GM19324 (cell line): ENCODE measurements at regions not wholly inside any gene's neighbourhood (a gene's known extent, or its start where the extent isn't known, plus 50 kb on each side); places are given as distances from the start of the nearest gene placed in this dataset.

Experiments used
- ATAC-seq: cut with Tn5 transposase; IDR thresholded peaks from one replicate; pipeline ENCODE4 v1.9.1; 2021; ENCODE audit warnings: mild to moderate bottlenecking, moderate library complexity; ENCODE audit not compliant: unreplicated experiment, low FRiP score

DNA sequence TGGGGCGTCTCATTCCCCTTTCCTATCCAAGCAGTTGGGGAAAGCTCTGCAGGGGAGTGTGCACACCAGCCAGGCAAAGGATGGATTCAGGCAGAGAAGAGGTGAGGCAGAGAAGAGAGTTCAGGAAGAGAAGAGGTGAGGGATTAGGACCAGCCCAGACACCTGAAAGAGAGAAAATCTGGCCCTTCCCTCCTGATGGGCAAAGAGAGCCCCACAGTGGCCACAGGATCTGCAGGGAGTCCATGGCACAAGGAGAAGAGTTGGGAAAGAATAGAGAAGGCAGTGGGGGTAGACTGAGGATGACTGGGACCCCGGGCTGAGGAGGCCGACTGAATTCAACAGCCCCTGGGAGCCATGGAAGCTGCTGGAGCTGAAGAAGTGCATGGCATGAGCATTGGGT lies 140.4 kb upstream of the ZMIZ1 start:
- ATAC-seq: no peak

DNA sequence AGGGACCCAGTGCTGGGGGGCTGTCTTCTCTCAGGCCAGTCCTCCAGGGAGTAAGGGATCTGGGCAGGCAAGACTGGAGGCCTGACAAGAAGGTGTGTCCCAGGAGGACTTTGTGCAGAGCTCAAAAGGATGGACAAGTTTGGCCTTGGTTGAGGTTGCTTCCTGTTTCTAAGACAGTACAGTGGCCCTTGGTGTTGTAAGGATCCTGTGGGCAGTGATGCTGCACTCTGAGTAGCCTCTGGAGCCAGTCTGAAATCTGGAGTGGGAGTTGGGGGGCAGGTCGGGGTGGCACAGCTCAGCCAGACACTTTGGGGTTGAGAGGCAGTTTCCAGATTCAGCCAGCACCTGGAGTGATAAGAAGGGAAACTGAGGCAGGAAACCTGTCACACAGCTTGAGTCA lies 139.2 kb upstream of the ZMIZ1 start:
- no peak for ATAC-seq

DNA sequence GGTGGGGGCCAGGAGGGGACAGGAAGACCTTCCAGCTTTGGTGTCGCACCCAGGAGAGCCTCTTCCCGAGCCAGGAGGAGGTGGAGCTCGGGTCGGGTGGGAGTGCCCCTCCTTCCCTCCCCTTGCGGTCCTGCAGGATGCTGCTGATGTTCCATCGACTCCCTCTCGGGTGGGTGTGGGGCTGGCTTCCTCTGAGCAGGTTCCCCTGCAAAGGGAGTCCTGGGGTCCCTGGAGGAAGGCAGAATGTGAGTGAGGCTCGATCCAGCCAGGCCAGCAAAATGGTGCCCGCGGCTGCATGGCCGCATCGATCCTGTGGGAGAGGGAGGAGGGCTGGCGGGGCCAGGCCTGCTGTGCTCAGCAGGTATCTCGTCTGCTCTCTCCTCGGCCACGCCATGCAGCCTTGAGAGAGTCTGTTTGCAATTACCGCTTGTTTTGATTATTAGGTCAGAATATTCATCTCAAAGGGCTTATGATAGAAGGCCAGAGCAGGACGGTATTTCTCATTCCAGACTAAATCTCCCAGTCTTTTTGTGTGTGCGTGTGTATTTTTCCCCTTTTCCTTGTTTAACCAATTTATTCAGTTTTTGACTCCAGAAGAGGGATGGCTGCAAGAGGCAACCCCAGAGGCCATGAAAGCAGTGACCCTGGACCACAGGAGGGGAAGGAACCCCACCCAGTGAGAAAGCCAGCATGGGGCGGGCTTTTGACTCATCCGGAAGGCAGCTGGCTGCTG lies 137.3 kb upstream of the ZMIZ1 start:
- ATAC-seq: no peak

DNA sequence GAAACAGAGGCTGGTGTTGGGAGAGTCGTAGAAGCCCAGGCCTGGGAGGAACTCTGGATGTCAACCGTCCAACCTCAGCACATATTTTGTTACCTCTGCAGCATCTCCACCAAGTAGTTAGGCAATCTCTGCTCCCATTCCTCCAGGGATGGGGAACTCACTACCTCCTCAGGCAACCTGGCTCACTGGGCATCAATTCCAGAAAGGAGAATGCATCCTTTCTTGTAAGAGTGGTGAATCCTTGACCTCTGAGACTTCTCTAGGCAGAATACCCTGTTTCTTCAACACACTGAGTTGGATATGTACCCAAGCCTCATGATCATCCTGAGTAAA lies 136.7 kb upstream of the ZMIZ1 start:
- no peak for ATAC-seq

DNA sequence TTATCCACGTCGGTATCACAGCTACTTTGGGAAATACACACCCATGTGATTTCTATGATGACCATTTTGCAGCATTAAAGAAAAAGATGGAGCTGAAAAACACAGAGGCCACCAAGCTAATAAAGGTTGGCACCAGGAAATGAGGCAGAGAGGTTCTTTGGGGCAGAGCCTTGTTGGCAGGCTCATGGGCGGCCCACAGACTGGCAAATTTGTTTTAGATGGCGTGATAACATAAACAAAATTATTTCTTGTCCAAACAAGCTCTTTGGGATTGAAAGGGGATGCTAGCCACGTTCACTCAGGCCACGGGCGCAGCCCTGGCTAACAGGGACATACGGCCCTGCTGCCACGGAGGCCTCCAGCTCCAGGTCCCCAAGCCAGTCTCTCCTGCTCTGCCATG lies 135.9 kb upstream of the ZMIZ1 start:
- ATAC-seq: no peak

DNA sequence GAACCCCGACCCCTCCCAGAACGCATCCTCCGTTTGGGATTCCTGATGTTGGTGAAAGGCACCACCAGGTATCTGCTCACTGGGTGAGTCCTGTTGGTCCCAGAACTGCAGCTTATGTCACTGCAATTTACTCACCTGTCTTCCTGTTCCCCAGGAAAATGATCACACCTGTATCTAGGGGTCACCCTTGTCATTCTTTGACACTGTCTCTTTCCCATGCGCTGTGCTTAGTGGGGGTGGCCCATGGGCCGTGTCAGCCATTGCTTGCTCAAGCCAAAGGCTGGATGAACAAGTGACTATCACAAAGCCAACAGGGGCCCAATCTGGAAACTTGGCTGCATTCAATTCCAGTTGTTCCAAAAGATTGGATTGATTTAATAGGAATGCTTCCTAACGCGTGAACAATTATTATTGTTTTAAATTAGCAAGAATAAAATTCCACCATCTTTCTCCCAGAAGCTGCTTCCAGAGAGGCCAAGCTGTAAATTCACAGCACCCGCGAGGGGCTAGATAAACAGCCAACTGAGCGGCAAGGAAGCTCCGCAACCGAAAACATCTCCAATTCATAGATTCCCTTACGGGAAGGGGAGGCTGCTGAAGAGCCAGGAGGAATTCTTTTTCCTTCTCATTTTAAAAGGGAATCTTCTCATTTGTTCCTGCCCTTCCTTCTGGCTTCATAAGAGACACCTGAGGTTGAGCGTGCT lies 134.8 kb upstream of the ZMIZ1 start:
- no peak for ATAC-seq

DNA sequence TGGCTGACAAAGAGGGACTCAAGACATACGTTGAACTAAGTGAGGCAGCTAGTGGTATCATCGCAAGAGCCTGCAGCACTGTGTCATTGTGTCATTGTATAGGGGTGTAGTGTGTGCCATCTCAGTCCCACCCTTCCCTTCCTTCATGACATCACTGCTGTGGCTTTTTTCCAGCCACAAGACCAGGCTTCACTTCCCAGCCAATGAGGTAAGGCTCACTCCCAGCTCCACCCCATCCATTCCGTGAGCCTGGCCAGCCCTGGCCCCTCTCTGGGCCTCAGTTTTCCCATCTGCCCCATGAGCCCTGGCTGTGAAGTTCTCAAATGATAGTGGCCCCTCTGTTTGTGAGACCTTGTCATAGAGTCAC lies 134.3 kb upstream of the ZMIZ1 start:
- no peak for ATAC-seq

DNA sequence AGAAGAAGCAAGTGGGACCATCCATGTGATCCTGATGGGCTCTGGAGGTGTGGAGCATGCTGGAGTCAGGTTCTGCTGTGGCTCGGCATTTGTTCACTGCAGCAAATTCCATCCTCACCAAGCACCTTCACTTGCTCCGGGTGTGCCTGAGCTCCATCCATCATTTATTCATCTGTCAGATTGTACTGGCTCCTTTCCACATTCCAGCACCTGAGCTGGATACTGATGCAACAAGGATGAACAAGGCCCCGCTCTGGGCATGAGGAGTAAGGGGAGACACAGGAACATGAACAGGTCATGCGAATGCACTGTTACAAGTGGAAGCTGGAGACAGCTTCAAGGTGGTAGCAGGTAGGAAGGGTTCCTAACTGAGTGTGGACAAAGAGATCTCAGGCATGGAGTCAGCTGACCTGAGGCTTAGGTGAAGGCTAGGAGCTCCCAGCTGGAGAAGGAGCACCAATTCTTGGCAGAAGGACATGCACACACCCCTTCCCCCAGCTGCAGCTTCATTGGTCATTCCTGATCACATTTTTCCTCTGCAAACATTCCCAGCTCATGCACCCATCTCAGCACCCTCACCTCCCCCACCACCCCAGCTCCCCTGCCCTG lies 133.7 kb upstream of the ZMIZ1 start:
- ATAC-seq: no peak

DNA sequence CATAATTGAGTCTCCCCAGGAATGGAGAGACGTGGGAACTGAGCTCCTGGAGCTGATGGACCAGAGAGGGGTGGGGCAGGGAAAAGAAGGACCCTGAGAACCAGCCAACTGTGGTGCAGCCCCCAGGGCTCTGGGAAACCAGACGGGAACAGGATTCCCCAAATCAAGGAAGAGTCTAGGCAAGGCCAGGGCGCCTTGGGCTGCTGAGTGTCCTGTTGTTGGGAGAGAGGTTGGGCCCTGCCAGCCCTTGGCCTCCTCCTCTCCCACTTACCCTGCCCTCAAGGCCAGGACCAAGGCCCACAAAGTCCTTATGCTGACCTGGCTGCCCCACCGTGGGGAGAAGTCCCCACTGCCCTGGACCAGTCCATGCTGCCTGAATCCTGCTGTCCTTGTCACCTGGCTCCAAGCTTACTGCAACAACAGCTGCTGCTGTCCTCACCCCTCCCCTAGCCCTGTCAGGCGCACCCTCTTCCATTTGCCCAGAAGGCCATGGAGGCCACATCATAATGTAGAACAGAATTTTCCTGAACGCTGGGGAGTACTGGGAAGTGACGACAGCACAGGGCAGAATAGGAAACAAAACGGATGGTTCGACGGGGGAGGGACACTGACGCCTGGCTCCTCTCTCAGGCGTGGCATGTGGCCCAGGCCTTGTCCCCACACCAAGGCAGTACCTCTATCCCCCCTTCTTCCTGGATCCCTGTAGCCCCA lies 132.9 kb upstream of the ZMIZ1 start:
- no peak for ATAC-seq

DNA sequence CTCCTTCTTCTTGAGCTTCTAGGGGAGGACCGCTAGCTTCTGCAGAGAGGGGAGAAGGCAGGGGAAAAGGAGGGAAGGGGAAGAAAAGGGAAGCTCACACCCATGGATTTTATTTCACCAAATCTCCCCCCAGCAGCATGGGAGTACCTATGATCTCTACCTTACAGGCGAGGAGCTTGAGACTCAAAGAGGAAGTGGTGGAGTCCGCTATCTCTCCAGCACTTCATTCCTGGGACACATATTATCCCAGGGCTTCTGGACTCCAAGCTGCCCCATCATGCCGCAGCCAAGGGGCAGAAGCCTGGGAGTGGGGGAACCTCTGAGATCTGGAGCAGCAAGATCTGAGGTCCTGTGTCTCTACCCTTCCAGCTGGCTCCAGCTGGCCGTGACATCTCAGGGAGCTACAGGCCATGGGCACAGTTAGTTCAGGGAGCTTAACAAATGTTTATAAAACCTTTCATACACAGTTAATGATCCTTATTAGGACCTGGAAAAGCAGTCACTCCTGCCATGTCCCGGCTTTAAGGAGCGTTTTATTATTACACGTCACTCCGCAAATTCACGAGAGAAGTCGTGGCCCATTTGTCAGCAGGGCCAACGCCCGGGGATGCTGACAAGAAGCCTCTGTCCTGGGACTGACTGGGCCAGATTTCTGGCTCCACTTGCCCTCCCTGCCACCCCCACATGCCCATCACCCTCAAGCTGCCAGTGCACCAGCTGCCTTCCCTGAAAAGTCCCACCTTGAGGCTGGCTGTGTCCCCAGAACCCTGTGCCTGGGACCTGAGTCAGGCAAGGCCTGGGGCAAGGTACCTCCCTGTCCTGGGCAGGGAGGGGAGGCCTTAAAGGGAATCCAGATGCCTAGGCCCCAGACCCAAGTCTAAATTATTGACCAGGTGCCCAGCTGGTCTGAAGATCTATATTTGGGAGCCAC lies 132.1 kb upstream of the ZMIZ1 start:
- no peak for ATAC-seq

DNA sequence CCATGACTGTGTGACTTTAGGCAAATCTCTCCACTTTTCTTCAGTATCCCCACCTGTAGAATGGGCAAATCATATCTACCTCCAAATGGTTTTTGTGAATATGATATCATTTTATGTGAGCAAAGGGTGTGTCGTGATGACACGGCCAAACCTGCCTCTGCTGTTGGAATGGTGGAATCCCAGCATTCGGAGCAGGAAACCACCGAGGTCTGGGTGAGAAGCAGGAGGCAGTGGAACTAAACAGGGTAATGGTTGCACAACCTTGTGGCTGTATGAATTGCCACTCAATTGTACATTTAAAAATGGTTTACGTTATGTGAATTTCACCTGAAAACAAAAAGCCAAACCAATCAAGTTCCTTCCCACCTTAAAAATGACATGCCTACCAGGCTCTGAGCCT lies 131.4 kb upstream of the ZMIZ1 start:
- no peak for ATAC-seq

DNA sequence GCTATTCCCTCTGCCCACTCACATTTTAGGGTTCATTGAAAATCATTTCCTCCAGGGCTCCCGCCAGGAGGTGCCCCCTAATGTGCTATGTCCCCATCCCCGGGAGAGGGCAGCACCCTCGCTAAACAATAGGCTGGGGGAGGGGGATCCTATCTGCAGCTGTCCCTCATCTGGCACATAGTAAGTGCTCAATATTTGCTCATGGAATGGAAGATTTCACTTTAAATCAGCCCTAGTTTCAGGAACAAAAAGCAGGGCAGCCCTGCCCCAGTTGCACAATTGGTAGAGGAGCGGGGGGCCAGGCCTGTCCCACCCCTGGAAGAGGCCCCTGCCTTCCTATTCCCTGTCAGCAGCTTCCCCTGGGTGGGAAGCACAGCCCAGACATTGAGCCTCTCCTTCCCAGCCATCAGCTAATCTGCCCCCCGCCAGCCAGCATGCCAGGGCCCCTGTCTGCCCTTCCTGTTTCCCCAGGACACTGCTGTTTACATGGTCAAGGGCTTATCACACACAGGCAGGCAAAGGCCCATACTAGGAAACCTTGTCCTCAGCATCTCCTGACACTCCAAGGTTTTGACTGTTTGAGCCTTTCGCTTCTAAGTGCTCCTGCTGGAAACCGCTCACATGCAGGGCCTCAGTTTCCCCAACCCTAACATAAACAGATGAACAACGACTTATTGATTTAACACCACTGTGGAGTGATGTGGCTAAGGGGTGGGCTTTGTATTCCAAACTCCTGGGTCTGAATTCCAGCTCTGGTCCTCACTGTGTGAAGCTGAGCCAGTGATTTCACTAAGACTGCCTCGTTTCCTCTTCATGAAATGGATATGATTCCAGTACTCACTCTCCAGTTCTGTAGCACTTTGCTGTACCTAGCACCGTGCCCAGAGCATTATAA lies 130.7 kb upstream of the ZMIZ1 start:
- ATAC-seq: no peak

DNA sequence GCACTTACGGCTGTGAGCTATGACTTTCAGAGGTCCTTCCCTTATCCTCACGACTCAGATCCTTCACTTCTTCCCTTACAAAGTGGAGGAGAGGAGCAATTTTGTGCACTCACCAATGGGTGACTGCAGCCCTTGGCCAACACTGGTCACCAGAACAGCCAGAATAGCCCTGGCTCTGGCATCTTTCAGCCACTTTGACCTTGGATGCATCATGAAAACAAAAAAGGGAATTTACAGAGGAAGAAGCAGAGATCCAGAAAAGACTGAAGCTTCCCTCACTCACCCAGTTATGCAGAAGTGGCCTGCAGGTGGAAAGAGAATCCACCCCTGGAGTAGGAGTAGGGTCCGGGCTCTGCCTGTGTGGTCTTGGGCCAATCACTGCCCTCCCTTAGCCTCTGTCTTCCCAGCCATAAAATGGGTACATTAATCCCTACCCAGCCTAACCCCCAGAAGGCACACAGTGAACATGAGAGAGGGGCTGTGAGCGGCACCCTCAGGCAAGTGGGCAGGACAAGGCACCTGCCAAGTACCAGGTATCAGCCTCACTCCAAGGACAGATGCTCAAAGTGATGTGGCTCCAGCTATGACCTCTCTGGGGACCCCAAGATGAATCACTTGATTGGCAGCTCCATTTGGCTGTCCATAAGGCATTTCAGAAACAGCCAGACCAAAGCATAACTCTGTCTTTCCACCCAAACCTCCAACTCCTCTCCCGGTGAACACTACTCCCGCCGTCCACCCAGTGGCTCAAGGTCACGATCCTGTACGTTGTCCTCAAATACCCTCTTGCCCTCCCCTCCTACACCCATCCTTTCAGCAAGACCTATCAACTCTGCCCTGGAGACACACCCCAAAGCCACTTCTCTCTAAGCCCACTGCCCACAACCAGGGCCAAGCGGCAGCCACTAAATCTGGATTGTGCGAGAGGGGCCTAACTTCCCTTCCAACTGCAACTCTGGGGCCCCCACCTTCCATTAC lies 129.8 kb upstream of the ZMIZ1 start:
- no peak for ATAC-seq

DNA sequence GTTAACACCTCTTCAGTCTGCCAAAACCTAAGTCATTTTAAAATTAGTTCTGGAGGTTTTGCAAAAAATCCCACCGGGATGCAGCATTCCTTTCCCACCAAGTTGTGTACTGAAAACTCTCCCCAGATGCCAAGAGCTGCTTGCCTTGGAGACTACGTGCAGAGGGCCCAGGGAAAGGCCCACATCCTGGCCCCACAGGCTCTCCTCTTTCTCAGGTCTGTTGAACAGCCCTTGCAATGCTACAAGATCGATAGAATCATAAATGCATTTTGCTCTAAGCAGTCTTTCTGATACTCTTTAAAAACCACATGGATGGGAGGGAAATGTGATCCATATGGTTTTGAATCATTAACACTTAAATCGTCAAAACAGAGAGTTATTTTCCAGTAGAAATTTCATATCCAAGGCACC lies 126.7 kb upstream of the ZMIZ1 start:
- ATAC-seq: no peak

DNA sequence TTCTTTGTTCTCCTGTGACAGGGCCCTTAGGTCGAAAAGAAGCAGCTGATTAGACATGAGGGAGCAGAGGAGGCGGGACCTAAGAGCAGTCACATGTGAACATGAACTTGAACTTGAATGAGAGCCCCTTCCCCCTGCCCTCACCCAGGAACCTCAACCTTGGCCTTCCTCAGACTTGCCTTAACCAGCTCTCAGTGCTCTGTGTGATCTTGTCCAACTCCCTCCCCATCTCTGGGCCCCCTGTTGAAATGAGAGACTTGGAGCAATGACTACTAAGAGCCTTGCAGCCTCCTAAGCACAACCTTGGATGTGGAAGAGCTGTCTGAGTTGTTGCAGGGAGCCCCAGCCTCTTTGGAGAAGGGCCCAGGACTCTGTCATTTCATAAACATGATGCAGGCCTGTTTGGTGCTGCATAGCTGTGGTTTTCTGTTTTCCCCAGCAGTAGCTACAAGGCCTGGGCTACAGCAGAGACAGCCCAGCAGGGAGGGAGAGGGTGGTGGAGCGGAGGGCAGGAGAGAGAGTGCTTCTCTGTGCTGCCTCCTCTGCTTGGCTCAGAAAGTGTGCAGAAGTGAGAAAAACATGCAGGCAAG lies 123.9 kb upstream of the ZMIZ1 start:
- no peak for ATAC-seq

DNA sequence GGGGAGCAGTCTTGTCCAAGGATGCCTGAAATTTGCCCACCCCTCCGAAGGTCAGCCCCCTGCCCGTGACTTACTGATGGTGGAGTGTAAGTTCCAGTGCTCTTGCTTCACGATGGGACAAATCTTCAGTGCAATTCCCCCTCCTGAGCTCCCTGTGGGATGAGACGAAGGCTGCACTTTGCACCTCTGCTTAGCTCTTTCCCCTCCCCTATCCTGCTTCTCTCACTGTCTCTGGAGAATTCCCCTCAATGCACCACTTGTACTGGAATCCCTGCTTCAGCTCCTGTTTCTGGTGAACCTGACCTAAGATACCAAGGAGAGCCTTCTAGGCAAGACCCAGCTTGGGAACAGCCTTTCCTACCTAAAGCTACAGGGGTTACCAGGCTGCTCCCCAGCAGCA lies 122.9 kb upstream of the ZMIZ1 start:
- ATAC-seq: no peak

DNA sequence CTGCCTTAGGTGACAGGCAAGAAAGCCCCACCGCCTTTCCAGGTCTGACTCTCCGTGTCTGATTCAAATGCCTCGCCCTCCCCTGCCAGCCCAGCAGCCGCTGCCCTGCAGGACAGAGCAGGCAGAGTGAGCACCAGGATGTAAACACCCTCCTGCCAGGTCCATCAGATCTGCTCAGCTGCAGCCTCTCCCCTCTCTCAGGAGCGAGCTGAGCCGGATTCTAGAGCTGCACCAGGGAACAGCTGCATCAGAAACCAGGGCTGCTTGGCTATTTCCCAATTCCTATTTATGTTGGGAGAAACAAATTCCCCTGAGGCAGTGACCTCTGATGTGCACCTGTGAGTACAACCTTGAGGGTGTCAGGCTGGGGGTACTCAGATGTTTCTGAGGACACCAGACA lies 121.5 kb upstream of the ZMIZ1 start:
- ATAC-seq: no peak

DNA sequence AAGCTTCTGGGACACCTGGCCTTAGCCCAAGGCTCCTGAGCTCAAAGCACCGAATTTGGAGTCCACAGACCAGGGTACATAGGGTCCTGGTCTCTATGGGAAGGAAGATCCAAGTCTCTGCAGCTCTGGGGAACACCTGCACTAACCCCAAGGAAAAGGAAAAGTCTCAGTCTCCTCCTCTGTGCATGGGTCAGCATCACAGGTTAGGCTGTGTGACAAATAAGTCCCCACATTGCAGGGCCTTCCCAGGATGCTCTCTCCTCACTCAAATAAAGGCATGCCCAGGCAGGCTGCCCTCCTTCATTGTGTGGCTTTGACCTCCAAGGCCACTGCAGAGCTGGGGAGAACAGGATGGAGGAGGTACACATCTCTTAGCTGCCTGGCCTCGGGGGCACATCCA lies 121.0 kb upstream of the ZMIZ1 start:
- no peak for ATAC-seq
